ENCODE measurements at regions not wholly inside any gene's neighbourhood (a gene's known extent, or its start where the extent isn't known, plus 50 kb on each side); places are given as distances from the start of the nearest gene placed in this dataset.

DNA sequence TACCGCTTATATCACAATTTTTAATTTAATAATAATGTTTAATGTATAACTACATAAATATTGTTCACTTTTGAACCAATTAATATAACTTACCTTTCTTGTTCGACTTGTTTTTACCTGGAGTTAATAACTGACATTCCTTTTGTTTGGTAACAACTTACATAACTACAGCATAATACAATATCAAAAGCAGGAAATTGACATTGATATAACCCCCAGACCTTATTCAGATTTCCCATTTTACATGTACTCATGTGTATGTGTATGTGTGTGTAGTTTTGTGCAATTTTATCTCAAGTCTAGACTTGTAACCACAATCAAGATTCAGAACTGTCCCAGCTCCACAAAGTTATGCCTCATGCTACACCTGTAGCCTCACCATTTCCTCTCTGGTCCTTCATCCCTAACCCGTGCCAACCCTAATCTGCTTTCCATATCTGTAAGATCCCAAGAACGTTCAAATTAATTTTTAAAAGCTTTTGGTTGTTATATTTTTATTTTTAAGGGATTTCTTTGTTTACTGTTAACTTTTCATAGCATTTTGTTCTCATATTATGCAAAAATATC, 190.6 kb downstream of the MANEA start:
- Histone ChIP-seq H3K36me3 (ENCODE audit: control insufficient read depth, insufficient read depth, low read length) (no peaks in the 10 kb centered on the region), H3K9me3 (ENCODE audit: control insufficient read depth, insufficient read depth, low read depth, low read length) (no peaks in the 10 kb centered on the region), H3K4me1 (ENCODE audit: control insufficient read depth, insufficient read depth, low read length) (no peaks in the 10 kb centered on the region), H3K27ac (ENCODE audit: low read length) (no peak overlapping the region), H3K27me3 (ENCODE audit: control insufficient read depth, insufficient read depth, low read length) (no peaks in the 10 kb centered on the region), H3K4me3 (ENCODE audit: low read depth in 2 of 2, low read length in 2 of 2) (no peak overlapping the region)
- in situ Hi-C loops (cut with HindIII; ENCODE audit: low pct_unique_long_range_greater_than_20kb, low sequenced_read_pairs) (no loop called here), intact Hi-C loops (cut with micrococcal nuclease; ENCODE audit: unreplicated experiment) (loop anchor here (10.0 kb wide), 1 partner anchor 1967 kb away; no protein-coding TSS in a partner anchor)
- POLR2A ChIA-PET, result no interaction called here
- DNase-seq (ENCODE audit: low read depth, low spot score), result no peak
- CTCF ChIA-PET, result no interaction called here
- no peak for ATAC-seq
- TF ChIP-seq SIN3A (IDR thresholded peaks at IDR 0.05; ENCODE audit: borderline replicate concordance, insufficient read depth, low read depth, low read length) (no peak), TCF7L2 (IDR thresholded peaks at IDR 0.05; ENCODE audit: low read depth, low read length) (no peak), POLR2AphosphoS5 (IDR thresholded peaks at IDR 0.05; ENCODE audit: low read depth, low read length) (no peak), REST (IDR thresholded peaks at IDR 0.05; ENCODE audit: insufficient read depth in 1 of 2, low read depth in 2 of 2, low read length in 1 of 2) (no peak)
- TF ChIP-seq, protein P1, sequence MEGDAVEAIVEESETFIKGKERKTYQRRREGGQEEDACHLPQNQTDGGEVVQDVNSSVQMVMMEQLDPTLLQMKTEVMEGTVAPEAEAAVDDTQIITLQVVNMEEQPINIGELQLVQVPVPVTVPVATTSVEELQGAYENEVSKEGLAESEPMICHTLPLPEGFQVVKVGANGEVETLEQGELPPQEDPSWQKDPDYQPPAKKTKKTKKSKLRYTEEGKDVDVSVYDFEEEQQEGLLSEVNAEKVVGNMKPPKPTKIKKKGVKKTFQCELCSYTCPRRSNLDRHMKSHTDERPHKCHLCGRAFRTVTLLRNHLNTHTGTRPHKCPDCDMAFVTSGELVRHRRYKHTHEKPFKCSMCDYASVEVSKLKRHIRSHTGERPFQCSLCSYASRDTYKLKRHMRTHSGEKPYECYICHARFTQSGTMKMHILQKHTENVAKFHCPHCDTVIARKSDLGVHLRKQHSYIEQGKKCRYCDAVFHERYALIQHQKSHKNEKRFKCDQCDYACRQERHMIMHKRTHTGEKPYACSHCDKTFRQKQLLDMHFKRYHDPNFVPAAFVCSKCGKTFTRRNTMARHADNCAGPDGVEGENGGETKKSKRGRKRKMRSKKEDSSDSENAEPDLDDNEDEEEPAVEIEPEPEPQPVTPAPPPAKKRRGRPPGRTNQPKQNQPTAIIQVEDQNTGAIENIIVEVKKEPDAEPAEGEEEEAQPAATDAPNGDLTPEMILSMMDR (IDR thresholded peaks at IDR 0.05), result no peak
- no TSS peak for BruUV-seq (replicated peaks)

- CTCF ChIA-PET, result no interaction called here
These were observed 191.2 kb downstream of the MANEA start for GRCh38 chr6:95768539-95768938.

More at GRCh38 chr6:95768539-95768938, 191.2 kb downstream of the MANEA start:
- no peaks in the 10 kb centered on the region for H3K4me1 ChIP-seq (ENCODE audit: control insufficient read depth, insufficient read depth, low read length)
- H3K27ac ChIP-seq (ENCODE audit: low read length), result no peak overlapping the region
- H3K9me3 ChIP-seq (ENCODE audit: control insufficient read depth, insufficient read depth, low read depth, low read length), result no peaks in the 10 kb centered on the region
- in situ Hi-C loops (cut with HindIII; ENCODE audit: low pct_unique_long_range_greater_than_20kb, low sequenced_read_pairs) (no loop called here), intact Hi-C loops (cut with micrococcal nuclease; ENCODE audit: unreplicated experiment) (loop anchor here (10.0 kb wide), 1 partner anchor 1966 kb away; no protein-coding TSS in a partner anchor)
- TF ChIP-seq SIN3A (IDR thresholded peaks at IDR 0.05; ENCODE audit: borderline replicate concordance, insufficient read depth, low read depth, low read length) (no peak), POLR2AphosphoS5 (IDR thresholded peaks at IDR 0.05; ENCODE audit: low read depth, low read length) (no peak), TCF7L2 (IDR thresholded peaks at IDR 0.05; ENCODE audit: low read depth, low read length) (no peak)
- TF ChIP-seq, protein P1 (IDR thresholded peaks at IDR 0.05), result no peak
- BruUV-seq (replicated peaks), result no TSS peak
- no peak for ATAC-seq
- DNase-seq (ENCODE audit: low read depth, low spot score), result no peak
- H3K36me3 ChIP-seq (ENCODE audit: control insufficient read depth, insufficient read depth, low read length), result no peaks in the 10 kb centered on the region
- H3K27me3 ChIP-seq (ENCODE audit: control insufficient read depth, insufficient read depth, low read length), result no peaks in the 10 kb centered on the region
- H3K4me3 ChIP-seq (ENCODE audit: low read depth in 2 of 2, low read length in 2 of 2), result no peak overlapping the region
- POLR2A ChIA-PET, result no interaction called here

Measured in Panc1 (cell line).